Calu3 (cell line): ENCODE measurements at regions not wholly inside any gene's neighbourhood (a gene's known extent, or its start where the extent isn't known, plus 50 kb on each side); places are given as distances from the start of the nearest gene placed in this dataset.
"Not testable (repeated sequence)": the region's sequence is repeated elsewhere in the genome, so short reads cannot be mapped to it uniquely, and the experiment has no call there.

Experiments used
- BruUV-seq: library from RNA; stranded (reverse); fragments of 400-500 nt; replicated peaks from 2 replicates; lab custom pipeline; 2021; lab: Mats Ljungman, UMichigan
- CTCF ChIA-PET: fragments of 300-600 bp; sonication (Branson Sonifier 250); formaldehyde crosslinking; loops from one replicate; lab custom pipeline; 2022; ENCODE audit warnings: antibody characterized with exemption; lab: Charles Lee
- DNase-seq: peaks from one replicate; pipeline ENCODE4 v3.0.0; 2022
- H3K27ac Mint-ChIP-seq: one replicate; pipeline ENCODE4 v1.8.0; 2022; ENCODE audit warnings: mixed read lengths; ENCODE audit not compliant: unreplicated experiment
- H3K27me3 Mint-ChIP-seq: one replicate; pipeline ENCODE4 v1.8.0; 2022; ENCODE audit warnings: mixed read lengths; ENCODE audit not compliant: unreplicated experiment
- H3K36me3 Mint-ChIP-seq: one replicate; pipeline ENCODE4 v1.8.0; 2022; ENCODE audit warnings: mild to moderate bottlenecking, moderate library complexity, mixed read lengths; ENCODE audit not compliant: insufficient read depth, unreplicated experiment
- H3K4me1 Mint-ChIP-seq: one replicate; pipeline ENCODE4 v1.8.0; 2022; ENCODE audit warnings: mild to moderate bottlenecking, low read depth, mixed read lengths; ENCODE audit not compliant: unreplicated experiment
- H3K4me3 Mint-ChIP-seq: one replicate; pipeline ENCODE4 v1.8.0; 2022; ENCODE audit warnings: mild to moderate bottlenecking, low read depth, moderate library complexity, mixed read lengths; ENCODE audit not compliant: unreplicated experiment
- H3K9me3 Mint-ChIP-seq: one replicate; pipeline ENCODE4 v1.8.0; 2022; ENCODE audit warnings: low read depth, mixed read lengths; ENCODE audit not compliant: unreplicated experiment
- intact Hi-C: fragments of 100-400 bp; cut with micrococcal nuclease; formaldehyde crosslinking; loops from one replicate; pipeline ENCODE4 v1.10.0; 2022; ENCODE audit not compliant: unreplicated experiment
- TF ChIP-seq, protein P1 (sequence below): fragments of 200-600 bp; IDR thresholded peaks from one replicate; pipeline ENCODE4 v1.8.0; 2022; ENCODE audit warnings: antibody characterized with exemption; ENCODE audit not compliant: unreplicated experiment

DNA sequence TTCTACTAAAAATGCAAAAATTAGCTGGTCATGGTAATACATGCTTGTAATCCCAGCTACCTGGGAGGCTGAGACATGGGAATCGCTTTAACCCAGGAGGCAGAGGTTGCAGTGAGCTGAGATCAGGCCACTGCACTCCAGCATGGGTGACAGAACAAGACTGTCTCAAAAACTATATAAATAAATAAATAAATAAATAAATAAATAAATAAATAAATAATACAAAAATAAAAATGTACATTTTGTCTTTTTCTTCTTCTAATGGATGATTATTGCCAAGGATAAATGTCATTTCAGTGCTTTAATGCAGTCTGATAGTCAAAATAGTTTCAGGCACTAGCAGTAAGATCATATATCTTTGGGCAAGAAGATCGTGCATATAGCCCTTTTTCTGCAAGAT is 727.6 kb upstream of the SEMA3D start:
- Mint-ChIP-seq H3K36me3 (no peaks in the 10 kb centered on the region), H3K4me1 (no peaks in the 10 kb centered on the region), H3K27me3 (no peaks in the 10 kb centered on the region), H3K9me3 (peaks cover 2% of the 10 kb centered on the region), H3K27ac (no peak overlapping the region), H3K4me3 (no peak overlapping the region)
- no TSS peak for BruUV-seq
- intact Hi-C loops: no loop called here
- DNase-seq: no peak
- CTCF ChIA-PET: no interaction called here
- TF ChIP-seq, protein P1, sequence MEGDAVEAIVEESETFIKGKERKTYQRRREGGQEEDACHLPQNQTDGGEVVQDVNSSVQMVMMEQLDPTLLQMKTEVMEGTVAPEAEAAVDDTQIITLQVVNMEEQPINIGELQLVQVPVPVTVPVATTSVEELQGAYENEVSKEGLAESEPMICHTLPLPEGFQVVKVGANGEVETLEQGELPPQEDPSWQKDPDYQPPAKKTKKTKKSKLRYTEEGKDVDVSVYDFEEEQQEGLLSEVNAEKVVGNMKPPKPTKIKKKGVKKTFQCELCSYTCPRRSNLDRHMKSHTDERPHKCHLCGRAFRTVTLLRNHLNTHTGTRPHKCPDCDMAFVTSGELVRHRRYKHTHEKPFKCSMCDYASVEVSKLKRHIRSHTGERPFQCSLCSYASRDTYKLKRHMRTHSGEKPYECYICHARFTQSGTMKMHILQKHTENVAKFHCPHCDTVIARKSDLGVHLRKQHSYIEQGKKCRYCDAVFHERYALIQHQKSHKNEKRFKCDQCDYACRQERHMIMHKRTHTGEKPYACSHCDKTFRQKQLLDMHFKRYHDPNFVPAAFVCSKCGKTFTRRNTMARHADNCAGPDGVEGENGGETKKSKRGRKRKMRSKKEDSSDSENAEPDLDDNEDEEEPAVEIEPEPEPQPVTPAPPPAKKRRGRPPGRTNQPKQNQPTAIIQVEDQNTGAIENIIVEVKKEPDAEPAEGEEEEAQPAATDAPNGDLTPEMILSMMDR: no peak

DNA sequence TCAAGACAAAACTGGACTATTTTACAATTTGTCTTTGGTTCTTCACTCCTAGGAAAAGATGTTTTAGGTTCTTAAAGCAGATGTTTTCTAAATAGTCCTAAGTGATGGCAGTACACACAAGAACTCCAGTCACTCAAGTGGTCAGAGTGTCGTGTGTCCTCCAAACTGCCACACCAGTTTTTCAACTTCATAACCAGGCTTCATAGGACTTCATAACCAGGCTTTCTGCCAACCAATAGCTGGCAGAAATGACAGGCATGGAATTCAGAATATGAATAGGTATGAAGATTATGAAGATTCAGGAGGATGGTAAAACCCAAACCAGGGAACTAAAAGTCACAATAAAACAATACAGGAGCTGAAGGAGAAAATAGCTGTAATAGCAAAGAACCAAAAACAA is 721.2 kb upstream of the SEMA3D start:
- BruUV-seq: no TSS peak
- Mint-ChIP-seq H3K4me1 (no peaks in the 10 kb centered on the region), H3K36me3 (no peaks in the 10 kb centered on the region), H3K27me3 (no peaks in the 10 kb centered on the region), H3K27ac (no peak overlapping the region), H3K9me3 (peaks cover 2% of the 10 kb centered on the region), H3K4me3 (no peak overlapping the region)
- CTCF ChIA-PET: no interaction called here
- TF ChIP-seq, protein P1: no peak
- intact Hi-C loops: no loop called here
- no peak for DNase-seq

DNA sequence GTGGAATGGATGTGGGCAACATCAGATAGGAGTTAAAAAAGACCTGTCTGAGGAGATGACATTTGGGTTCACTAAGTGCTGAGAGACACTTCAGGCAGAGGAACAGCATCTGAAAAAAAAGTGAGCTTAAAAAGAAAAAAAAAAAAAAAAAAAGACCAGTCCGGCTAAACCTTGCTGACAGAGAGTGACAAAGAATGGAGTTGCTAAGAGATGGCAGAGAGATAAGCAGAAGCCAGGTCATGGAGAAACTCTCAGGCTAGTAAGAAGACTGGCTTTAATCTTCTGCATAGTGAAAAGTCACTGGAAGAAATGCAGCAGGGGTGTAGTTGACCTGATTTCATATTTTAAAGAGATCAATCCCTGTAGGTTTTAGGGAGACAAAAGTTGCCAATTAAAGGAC is 711.1 kb upstream of the SEMA3D start:
- CTCF ChIA-PET: no interaction called here
- no peaks in the 10 kb centered on the region for H3K4me1 Mint-ChIP-seq
- no TSS peak for BruUV-seq
- no peaks in the 10 kb centered on the region for H3K27me3 Mint-ChIP-seq
- TF ChIP-seq, protein P1: no peak
- no peak for DNase-seq
- no peak overlapping the region for H3K4me3 Mint-ChIP-seq
- no peak overlapping the region for H3K27ac Mint-ChIP-seq
- intact Hi-C loops: no loop called here
- no peaks in the 10 kb centered on the region for H3K36me3 Mint-ChIP-seq
- no peaks in the 10 kb centered on the region for H3K9me3 Mint-ChIP-seq

DNA sequence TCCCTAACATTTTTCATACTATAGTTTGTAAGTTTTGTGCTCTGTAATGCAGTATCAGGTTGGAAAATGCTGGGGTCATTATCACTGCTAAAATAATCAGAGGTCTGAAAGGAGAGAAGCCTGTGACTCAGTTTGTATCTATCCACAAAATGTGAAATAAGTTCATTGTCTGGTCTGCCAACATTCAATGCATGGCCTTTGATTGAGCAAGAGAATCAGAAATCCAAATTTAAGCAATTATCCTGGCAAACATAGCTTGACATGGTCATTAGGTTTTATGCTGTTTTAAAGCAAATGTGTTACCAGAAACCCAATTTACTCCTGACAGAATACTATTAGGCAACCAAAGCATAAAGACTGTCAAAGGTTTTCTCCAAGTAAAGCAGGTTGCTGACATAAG is 709.7 kb upstream of the SEMA3D start:
- no peaks in the 10 kb centered on the region for H3K27me3 Mint-ChIP-seq
- DNase-seq: no peak
- no peaks in the 10 kb centered on the region for H3K36me3 Mint-ChIP-seq
- BruUV-seq: no TSS peak
- no peak overlapping the region for H3K27ac Mint-ChIP-seq
- H3K4me3 Mint-ChIP-seq: no peak overlapping the region
- H3K9me3 Mint-ChIP-seq: no peaks in the 10 kb centered on the region
- TF ChIP-seq, protein P1: no peak
- CTCF ChIA-PET: no interaction called here
- no peaks in the 10 kb centered on the region for H3K4me1 Mint-ChIP-seq
- intact Hi-C loops: no loop called here

DNA sequence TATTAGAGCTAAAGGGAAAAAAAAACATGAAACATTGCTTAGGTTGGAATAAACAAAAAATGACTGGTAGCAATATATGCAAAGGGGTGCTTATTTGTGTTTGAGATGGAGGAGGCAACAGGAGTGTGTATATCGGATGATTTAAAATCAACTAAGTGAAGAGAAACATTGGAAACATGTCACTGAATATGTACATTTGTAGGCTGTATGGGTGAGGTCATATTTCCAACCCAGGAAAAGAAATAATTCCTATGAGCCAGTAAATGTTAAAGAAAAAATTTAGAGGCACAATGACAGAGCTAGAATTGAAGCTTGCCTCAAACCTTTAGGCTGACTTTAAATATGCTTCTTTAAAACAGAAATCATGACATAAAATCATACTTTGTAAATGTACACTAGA is 709.0 kb upstream of the SEMA3D start:
- Mint-ChIP-seq H3K4me3 (no peak overlapping the region), H3K4me1 (no peaks in the 10 kb centered on the region), H3K27me3 (no peaks in the 10 kb centered on the region), H3K9me3 (no peaks in the 10 kb centered on the region), H3K36me3 (no peaks in the 10 kb centered on the region), H3K27ac (no peak overlapping the region)
- TF ChIP-seq, protein P1: no peak
- no TSS peak for BruUV-seq
- no peak for DNase-seq
- CTCF ChIA-PET: no interaction called here
- intact Hi-C loops: no loop called here

DNA sequence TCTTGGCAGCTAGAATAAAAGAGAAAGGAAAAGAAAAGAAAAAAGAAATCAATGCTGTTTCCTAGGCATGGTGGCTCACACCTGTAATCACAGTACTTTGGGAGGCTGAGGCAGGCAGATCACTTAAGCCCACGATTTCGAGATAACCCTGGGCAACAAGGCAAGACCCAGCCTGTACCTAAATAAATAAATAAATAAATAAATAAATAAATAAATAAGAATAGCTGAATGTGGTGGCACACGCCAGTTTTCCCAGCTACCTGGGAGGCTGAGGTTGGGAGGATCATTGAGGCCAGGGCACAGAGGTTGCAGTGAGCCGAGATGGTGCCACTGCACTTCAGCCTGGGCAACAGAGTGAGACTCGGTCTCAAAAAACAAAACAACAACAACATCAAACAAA is 705.0 kb upstream of the SEMA3D start:
- H3K27ac Mint-ChIP-seq, H3K36me3 Mint-ChIP-seq, BruUV-seq, H3K9me3 Mint-ChIP-seq, H3K4me3 Mint-ChIP-seq, DNase-seq, H3K4me1 Mint-ChIP-seq, H3K27me3 Mint-ChIP-seq, CTCF ChIA-PET: not testable (repeated sequence)
- intact Hi-C loops: loop anchor here (2.0 to 5.0 kb wide), 2 partner anchors 920 to 1013 kb away; no protein-coding TSS in a partner anchor
